ENCODE measurements at regions not wholly inside any gene's neighbourhood (a gene's known extent, or its start where the extent isn't known, plus 50 kb on each side); places are given as distances from the start of the nearest gene placed in this dataset.
"Not testable (repeated sequence)": the region's sequence is repeated elsewhere in the genome, so short reads cannot be mapped to it uniquely, and the experiment has no call there.

GRCh38 chr5:100188778-100189177, 346.4 kb upstream of the FAM174A start:
- no peak for DNase-seq

- DNase-seq, result no peak
Measured at GRCh38 chr5:100188339-100188738, 346.8 kb upstream of the FAM174A start.

GRCh38 chr5:100186181-100186580, 349.0 kb upstream of the FAM174A start:
- DNase-seq, result no peak

- DNase-seq, result no peak
Measured at GRCh38 chr5:100182402-100182801, 352.8 kb upstream of the FAM174A start.

- no peak for DNase-seq
Measured at GRCh38 chr5:100175346-100175745, 359.8 kb upstream of the FAM174A start.

- no peak for DNase-seq
Measured at GRCh38 chr5:100165309-100165708, 369.9 kb upstream of the FAM174A start.

- DNase-seq, result no peak
Measured at GRCh38 chr5:100161868-100162267, 373.3 kb upstream of the FAM174A start.

GRCh38 chr5:100157066-100157465, 378.1 kb upstream of the FAM174A start:
- DNase-seq, result no peak

- no peak for DNase-seq
Measured at GRCh38 chr5:100148239-100148638, 386.9 kb upstream of the FAM174A start.

GRCh38 chr5:100142607-100143006, 392.6 kb upstream of the FAM174A start:
- no peak for DNase-seq

GRCh38 chr5:100131161-100131560, 404.0 kb upstream of the FAM174A start:
- DNase-seq, result no peak

- no peak for DNase-seq
Measured at GRCh38 chr5:100130307-100130706, 404.9 kb upstream of the FAM174A start.

GRCh38 chr5:100119903-100120302, 415.3 kb upstream of the FAM174A start:
- DNase-seq, result no peak

GRCh38 chr5:100110497-100110896, 424.7 kb upstream of the FAM174A start:
- no peak for DNase-seq

- no peak for DNase-seq
Measured at GRCh38 chr5:100108883-100109282, 426.3 kb upstream of the FAM174A start.

- not testable (repeated sequence) for DNase-seq
Measured at GRCh38 chr5:100103592-100104119, 431.5 kb upstream of the FAM174A start.

- DNase-seq, result not testable (repeated sequence)
Measured at GRCh38 chr5:100101466-100101865, 433.7 kb upstream of the FAM174A start.

- not testable (repeated sequence) for DNase-seq
Measured at GRCh38 chr5:100096328-100096727, 438.8 kb upstream of the FAM174A start.

GRCh38 chr5:100080703-100081102, 454.5 kb upstream of the FAM174A start:
- DNase-seq, result not testable (repeated sequence)

- DNase-seq, result not testable (repeated sequence)
Measured at GRCh38 chr5:100079163-100079562, 456.0 kb upstream of the FAM174A start.

- DNase-seq, result not testable (repeated sequence)
Measured at GRCh38 chr5:100066020-100066419, 469.2 kb upstream of the FAM174A start.

GRCh38 chr5:100043475-100043874, 491.7 kb upstream of the FAM174A start:
- no peak for DNase-seq

GRCh38 chr5:100026606-100027005, 508.6 kb upstream of the FAM174A start:
- DNase-seq, result no peak

- no peak for DNase-seq
Measured at GRCh38 chr5:100023536-100023935, 511.6 kb upstream of the FAM174A start.

GRCh38 chr5:100017520-100018262, 517.5 kb upstream of the FAM174A start:
- DNase-seq, result no peak
